Spleen (tissue), 11 donors: ENCODE measurements at regions not wholly inside any gene's neighbourhood (a gene's known extent, or its start where the extent isn't known, plus 50 kb on each side); places are given as distances from the start of the nearest gene placed in this dataset.

ENCODE experiments used
- DNase-seq: peaks from one replicate; pipeline ENCODE4 v3.0.0-alpha.2; 2020
- H3K27ac ChIP-seq, 8 donors: fragments of 200-600 bp; sonication (generic) in 7 of 8; 1 replicate in 4 of 8; 2 replicates in 4 of 8; pipeline versions ENCODE4 v1.5.0 to v1.8.0; 2016 to 2021; ENCODE audit warnings: inconsistent platforms in 4 of 8, mild to moderate bottlenecking in 4 of 8, moderate library complexity in 1 of 8
- H3K27me3 ChIP-seq, 7 donors: fragments of 200-600 bp; sonication (generic) in 6 of 7; replicated peaks in 1 of 7; 1 replicate in 4 of 7; 2 replicates in 3 of 7; pipeline versions ENCODE4 v1.5.0 to v1.8.0; 2016 to 2021; ENCODE audit warnings: inconsistent platforms in 3 of 7, mild to moderate bottlenecking in 1 of 7
- H3K36me3 ChIP-seq, 6 donors: fragments of 200-600 bp; sonication (generic) in 5 of 6; 1 replicate in 4 of 6; 2 replicates in 2 of 6; pipeline versions ENCODE4 v1.5.0 to v1.8.0; 2016 to 2021; ENCODE audit warnings: inconsistent platforms in 2 of 6
- H3K4me1 ChIP-seq, 6 donors: fragments of 200-600 bp; sonication (generic) in 5 of 6; 1 replicate in 3 of 6; 2 replicates in 3 of 6; pipeline versions ENCODE4 v1.5.0 to v1.8.0; 2016 to 2021; ENCODE audit warnings: inconsistent platforms in 3 of 6
- H3K4me3 ChIP-seq, 8 donors: fragments of 200-600 bp; sonication (generic) in 7 of 8; 1 replicate in 4 of 8; 2 replicates in 4 of 8; pipeline versions ENCODE4 v1.5.0 to v1.8.0; 2016 to 2021; ENCODE audit warnings: inconsistent platforms in 4 of 8, mild to moderate bottlenecking in 4 of 8, moderate library complexity in 2 of 8
- H3K9me3 ChIP-seq, 8 donors: fragments of 200-600 bp; sonication (generic) in 7 of 8; 1 replicate in 4 of 8; 2 replicates in 4 of 8; pipeline versions ENCODE4 v1.5.0 to v1.8.0; 2016 to 2021; ENCODE audit warnings: inconsistent platforms in 4 of 8
- CTCF ChIP-seq, 11 experiments: fragments of 200-600 bp in 7 of 11; fragments of 450-650 bp in 4 of 11; sonication (generic) in 4 of 11; IDR thresholded peaks in 8 of 11; conservative IDR thresholded peaks in 3 of 11; 1 replicate in 7 of 11; 2 replicates in 4 of 11; pipeline versions ENCODE4 v1.4.0 to v1.8.0; 2016 to 2021; ENCODE audit warnings: antibody characterized with exemption in 11 of 11, inconsistent platforms in 4 of 11, mild to moderate bottlenecking in 1 of 11
- POLR2A ChIP-seq, 3 donors: fragments of 450-650 bp; IDR thresholded peaks; one replicate each; pipeline ENCODE4 v1.5.1; 2017; ENCODE audit warnings: antibody characterized with exemption in 3 of 3, mild to moderate bottlenecking in 1 of 3
- POLR2AphosphoS5 ChIP-seq, 3 donors: sonication (generic); formaldehyde crosslinking; IDR thresholded peaks; one replicate each; pipeline ENCODE4 v1.5.1; 2017; ENCODE audit warnings: antibody characterized with exemption in 3 of 3
- WGBS, 5 donors: extraction: QIAGEN DNeasy Blood & Tissue Kit in 3 of 5; methylation state at CpG; one replicate each; pipeline versions ENCODE4 v1.1.5 to v1.1.7; 2013 to 2018; 5-methylcytosine and 5-hydroxymethylcytosine counted together
- intact Hi-C: fragments of 100-400 bp; cut with DNase I; formaldehyde crosslinking; loops from one replicate; pipeline ENCODE4 v1.15.0; 2023; ENCODE audit warnings: low total_unique reads
- donor health status: healthy with polysubstance abuse.
- donor health status: DM: no; HTN: no; CAD: no; lungs with moderate emphysema.
- donor health status: DM: no; HTN: no; CAD: no.
- donor health status: Bipolar disorder and iron deficiency.
- donor health status: healthy.
- donor health status: DM: no; HTN: no; CAD: no.
- donor health status: DM: yes; HTN: yes; CAD: no.

GRCh38 chr7:15828881-15829280 is 142.4 kb upstream of the MEOX2 start:
- H3K27me3 ChIP-seq = no peaks in the 10 kb centered on the region
- intact Hi-C loops = no loop called here
- no peak overlapping the region for H3K4me3 ChIP-seq
- WGBS, 5 donors = 81 to 91% (median 89%) methylated on average over 3 of the region's 3 CpGs
- no peaks in the 10 kb centered on the region for H3K36me3 ChIP-seq
- H3K27ac ChIP-seq = no peak overlapping the region
- H3K9me3 ChIP-seq = no peaks in the 10 kb centered on the region
- no peak for TF ChIP-seq CTCF (IDR thresholded peaks at IDR 0.05 in 8 of 11, conservative IDR thresholded peaks at IDR 0.05 in 3 of 11)
- TF ChIP-seq POLR2AphosphoS5 (IDR thresholded peaks at IDR 0.05) = no peak
- TF ChIP-seq POLR2A (IDR thresholded peaks at IDR 0.05) = no peak
- H3K4me1 ChIP-seq = no peaks in the 10 kb centered on the region
- no peak for DNase-seq

GRCh38 chr7:15821484-15822427 is 135.3 kb upstream of the MEOX2 start:
- no peak overlapping the region for H3K27ac ChIP-seq
- TF ChIP-seq CTCF (IDR thresholded peaks at IDR 0.05 in 8 of 11, conservative IDR thresholded peaks at IDR 0.05 in 3 of 11) (no peak), POLR2AphosphoS5 (IDR thresholded peaks at IDR 0.05) (no peak)
- no peaks in the 10 kb centered on the region for H3K4me1 ChIP-seq
- H3K27me3 ChIP-seq = no peaks in the 10 kb centered on the region
- H3K36me3 ChIP-seq = no peaks in the 10 kb centered on the region
- no peaks in the 10 kb centered on the region for H3K9me3 ChIP-seq
- DNase-seq = no peak
- WGBS, 5 donors = 78 to 93% (median 79%) methylated on average over 4 of the region's 4 CpGs
- no peak overlapping the region for H3K4me3 ChIP-seq
- intact Hi-C loops = no loop called here

DNA sequence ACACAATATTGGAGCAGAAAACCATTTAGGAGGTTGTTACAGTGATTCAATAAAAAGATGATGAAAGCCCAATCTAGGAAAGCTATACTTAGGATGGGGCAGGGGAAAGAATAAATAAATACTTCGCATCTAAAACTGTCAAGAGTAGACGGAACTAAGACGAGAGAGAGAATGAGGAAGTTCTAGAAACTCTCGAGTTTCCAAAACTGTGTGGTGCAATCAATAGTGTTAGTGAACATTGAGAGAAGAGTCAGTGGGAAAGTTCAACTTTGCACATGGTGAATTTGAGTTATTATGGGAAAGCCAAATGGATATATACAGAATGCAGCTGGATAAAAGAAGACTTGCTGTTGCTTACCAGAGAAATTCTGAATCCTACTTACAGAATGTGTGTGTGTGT is 133.8 kb upstream of the MEOX2 start:
- Histone ChIP-seq H3K4me1 (no peaks in the 10 kb centered on the region), H3K27me3 (no peaks in the 10 kb centered on the region), H3K9me3 (no peaks in the 10 kb centered on the region), H3K27ac (no peak overlapping the region), H3K4me3 (no peak overlapping the region), H3K36me3 (no peaks in the 10 kb centered on the region)
- no peak for DNase-seq
- WGBS, 5 donors = 24 to 38% (median 30%) methylated on average over 4 of the region's 4 CpGs
- no peak for TF ChIP-seq POLR2AphosphoS5 (IDR thresholded peaks at IDR 0.05)
- TF ChIP-seq CTCF (IDR thresholded peaks at IDR 0.05 in 8 of 11, conservative IDR thresholded peaks at IDR 0.05 in 3 of 11) = no peak
- intact Hi-C loops = no loop called here

- Histone ChIP-seq H3K36me3 (no peaks in the 10 kb centered on the region), H3K27me3 (no peaks in the 10 kb centered on the region), H3K27ac (no peak overlapping the region), H3K4me3 (no peak overlapping the region), H3K4me1 (no peaks in the 10 kb centered on the region), H3K9me3 (no peaks in the 10 kb centered on the region)
- no peak for TF ChIP-seq POLR2A (IDR thresholded peaks at IDR 0.05)
- TF ChIP-seq POLR2AphosphoS5 (IDR thresholded peaks at IDR 0.05) = no peak
- no peak for TF ChIP-seq CTCF (IDR thresholded peaks at IDR 0.05 in 8 of 11, conservative IDR thresholded peaks at IDR 0.05 in 3 of 11)
- intact Hi-C loops = no loop called here
- DNase-seq = no peak
- 75 to 91% (median 83%) methylated on average over 3 of the region's 3 CpGs for WGBS, 5 donors
Observed at GRCh38 chr7:15816835-15817426, 130.4 kb upstream of the MEOX2 start.
